Left lung (tissue), 4 donors: ENCODE measurements at regions not wholly inside any gene's neighbourhood (a gene's known extent, or its start where the extent isn't known, plus 50 kb on each side); places are given as distances from the start of the nearest gene placed in this dataset.
"Not testable (repeated sequence)": the region's sequence is repeated elsewhere in the genome, so short reads cannot be mapped to it uniquely, and the experiment has no call there.

ENCODE experiments used
- ATAC-seq: fragments of 200-7000 bp; cut with Tn5 transposase; one replicate; pipeline ENCODE4 v1.9.1; 2020; ENCODE audit warnings: moderate library complexity
- DNase-seq, 4 donors: peaks; one replicate each; pipeline ENCODE4 v3.0.0-alpha.2; 2013 to 2020
- H3K27ac ChIP-seq, 2 donors: fragments of 200-600 bp; sonication (generic) in 1 of 2; one replicate each; pipeline versions ENCODE4 v1.5.0 to v1.8.0; 2020 to 2021
- H3K27me3 ChIP-seq, 2 donors: fragments of 200-600 bp; sonication (generic) in 1 of 2; one replicate each; pipeline versions ENCODE4 v1.5.0 to v1.8.0; 2020 to 2021
- H3K36me3 ChIP-seq, 2 donors: fragments of 200-600 bp; sonication (generic) in 1 of 2; one replicate each; pipeline versions ENCODE4 v1.5.0 to v1.8.0; 2020 to 2021
- H3K4me1 ChIP-seq, 2 donors: fragments of 200-600 bp; one replicate each; pipeline ENCODE4 v1.8.0; 2021
- H3K4me3 ChIP-seq, 2 donors: fragments of 200-600 bp; sonication (generic) in 1 of 2; one replicate each; pipeline versions ENCODE4 v1.5.0 to v1.8.0; 2020 to 2021; ENCODE audit warnings: mild to moderate bottlenecking in 1 of 2
- H3K9me3 ChIP-seq, 2 donors: fragments of 200-600 bp; sonication (generic) in 1 of 2; one replicate each; pipeline versions ENCODE4 v1.5.0 to v1.8.0; 2020 to 2021
- CTCF ChIP-seq, 2 donors: fragments of 200-600 bp; sonication (generic) in 1 of 2; IDR thresholded peaks; one replicate each; pipeline versions ENCODE4 v1.5.0 to v1.8.0; 2021; ENCODE audit warnings: antibody characterized with exemption in 2 of 2
- intact Hi-C, 2 donors: fragments of 100-400 bp; cut with DNase I; formaldehyde crosslinking; loops; one replicate each; pipeline versions ENCODE4 v1.11.2 to v1.14.2; 2022
- donor health status: DM: no; HTN: yes; CAD: no.
- donor health status: DM: no; HTN: no; CAD: no.

- Histone ChIP-seq H3K27ac (no peak overlapping the region), H3K4me3 (no peak overlapping the region), H3K9me3 (no peaks in the 10 kb centered on the region), H3K27me3 (no peaks in the 10 kb centered on the region), H3K36me3 (no peaks in the 10 kb centered on the region), H3K4me1 (no peaks in the 10 kb centered on the region)
- TF ChIP-seq CTCF (IDR thresholded peaks at IDR 0.05): no peak
- ATAC-seq: no peak
- DNase-seq: no peak
- intact Hi-C loops: no loop called here
These were observed 153.5 kb upstream of the PDE1C start for GRCh38 chr7:32223721-32224120.

GRCh38 chr7:32223071-32223650 is 153.0 kb upstream of the PDE1C start:
- H3K27ac ChIP-seq: no peak overlapping the region
- DNase-seq (no peak), ATAC-seq (no peak)
- no peak overlapping the region for H3K4me3 ChIP-seq
- no peaks in the 10 kb centered on the region for H3K9me3 ChIP-seq
- H3K4me1 ChIP-seq: no peaks in the 10 kb centered on the region
- H3K36me3 ChIP-seq: no peaks in the 10 kb centered on the region
- no peaks in the 10 kb centered on the region for H3K27me3 ChIP-seq
- TF ChIP-seq CTCF (IDR thresholded peaks at IDR 0.05): no peak
- intact Hi-C loops: no loop called here

GRCh38 chr7:32222251-32222900 is 152.2 kb upstream of the PDE1C start:
- DNase-seq (no peak), ATAC-seq (no peak)
- no peak overlapping the region for H3K4me3 ChIP-seq
- H3K27me3 ChIP-seq: no peaks in the 10 kb centered on the region
- no peaks in the 10 kb centered on the region for H3K36me3 ChIP-seq
- no peaks in the 10 kb centered on the region for H3K9me3 ChIP-seq
- intact Hi-C loops: no loop called here
- no peaks in the 10 kb centered on the region for H3K4me1 ChIP-seq
- no peak for TF ChIP-seq CTCF (IDR thresholded peaks at IDR 0.05)
- no peak overlapping the region for H3K27ac ChIP-seq

GRCh38 chr7:32221736-32222135 is 151.5 kb upstream of the PDE1C start:
- Histone ChIP-seq H3K9me3 (no peaks in the 10 kb centered on the region), H3K4me3 (no peak overlapping the region), H3K27me3 (peaks cover 0 to 1% of the 10 kb centered on the region in 2 donors), H3K4me1 (no peaks in the 10 kb centered on the region), H3K36me3 (no peaks in the 10 kb centered on the region), H3K27ac (no peak overlapping the region)
- ATAC-seq (no peak), DNase-seq (no peak)
- TF ChIP-seq CTCF (IDR thresholded peaks at IDR 0.05): no peak
- intact Hi-C loops: no loop called here

GRCh38 chr7:32221056-32221455 is 150.8 kb upstream of the PDE1C start:
- Histone ChIP-seq H3K36me3 (no peaks in the 10 kb centered on the region), H3K4me1 (no peaks in the 10 kb centered on the region), H3K27me3 (peaks cover 0 to 4% of the 10 kb centered on the region in 2 donors), H3K27ac (no peak overlapping the region), H3K9me3 (no peaks in the 10 kb centered on the region), H3K4me3 (no peak overlapping the region)
- DNase-seq: no peak
- TF ChIP-seq CTCF (IDR thresholded peaks at IDR 0.05): no peak
- intact Hi-C loops: no loop called here
- ATAC-seq: no peak

- H3K9me3 ChIP-seq, DNase-seq, H3K27me3 ChIP-seq, H3K36me3 ChIP-seq, ATAC-seq, H3K4me1 ChIP-seq, H3K27ac ChIP-seq, H3K4me3 ChIP-seq: not testable (repeated sequence)
- intact Hi-C loops: loop anchor here in 1 of 2 donors (10.0 kb wide), 1 partner anchor 265 kb away; no protein-coding TSS in a partner anchor
These were observed 149.6 kb upstream of the PDE1C start for GRCh38 chr7:32219831-32220230.
